Gastrocnemius medialis (tissue), 4 donors: ENCODE measurements at regions not wholly inside any gene's neighbourhood (a gene's known extent, or its start where the extent isn't known, plus 50 kb on each side); places are given as distances from the start of the nearest gene placed in this dataset.

Experiments
- ATAC-seq, 2 donors: fragments of 150-250 bp; one replicate each; pipeline ENCODE4 v1.9.1; 2016
- DNase-seq, 2 donors: peaks; one replicate each; pipeline ENCODE4 v3.0.0-alpha.2; 2019
- H3K27ac ChIP-seq, 4 donors: fragments of 200-600 bp; sonication (generic); 1 replicate in 1 of 4; 2 replicates in 3 of 4; pipeline ENCODE4 v1.5.1; 2016 to 2018; ENCODE audit warnings: mild to moderate bottlenecking in 2 of 4, moderate library complexity in 1 of 4
- H3K27me3 ChIP-seq, 3 donors: fragments of 200-600 bp; sonication (generic) in 2 of 3; 1 replicate in 1 of 3; 2 replicates in 2 of 3; pipeline versions ENCODE4 v1.5.1 to v1.6.0; 2016 to 2019; ENCODE audit warnings: mild to moderate bottlenecking in 1 of 3, moderate library complexity in 1 of 3
- H3K36me3 ChIP-seq, 2 donors: fragments of 200-600 bp; sonication (generic) in 1 of 2; one replicate each; pipeline ENCODE4 v1.5.1; 2017 to 2018
- H3K4me1 ChIP-seq, 2 donors: fragments of 200-600 bp; sonication (generic) in 1 of 2; one replicate each; pipeline ENCODE4 v1.5.1; 2016 to 2017; ENCODE audit warnings: mild to moderate bottlenecking in 2 of 2
- H3K4me3 ChIP-seq, 4 donors: fragments of 200-600 bp; sonication (generic) in 3 of 4; 1 replicate in 1 of 4; 2 replicates in 3 of 4; pipeline ENCODE4 v1.5.1; 2016 to 2019; ENCODE audit warnings: mild to moderate bottlenecking in 2 of 4
- H3K9me3 ChIP-seq, 3 donors: fragments of 200-600 bp; sonication (generic) in 2 of 3; 1 replicate in 1 of 3; 2 replicates in 2 of 3; pipeline ENCODE4 v1.5.1; 2016 to 2019
- CTCF ChIP-seq, 5 experiments: fragments of 450-650 bp in 3 of 5; fragments of 200-600 bp in 2 of 5; sonication (generic) in 2 of 5; IDR thresholded peaks in 4 of 5; conservative IDR thresholded peaks in 1 of 5; 1 replicate in 4 of 5; 2 replicates in 1 of 5; pipeline ENCODE4 v1.5.1; 2016 to 2019; ENCODE audit warnings: antibody characterized with exemption in 5 of 5, mild to moderate bottlenecking in 3 of 5, moderate library complexity in 3 of 5
- POLR2A ChIP-seq, 2 donors: fragments of 450-650 bp; IDR thresholded peaks; one replicate each; pipeline ENCODE4 v1.6.1; 2017; ENCODE audit warnings: antibody characterized with exemption in 2 of 2, mild to moderate bottlenecking in 2 of 2, moderate library complexity in 2 of 2
- in situ Hi-C, 4 donors: fragments of 200-750 bp; cut with MboI; loops; one replicate each; pipeline versions ENCODE4 v1.15.0 to v1.8.0; 2017; ENCODE audit warnings: low sequenced_read_pairs in 4 of 4
- intact Hi-C: fragments of 100-400 bp; cut with DNase I; formaldehyde crosslinking; loops from one replicate; pipeline ENCODE4 v1.15.1; 2023; ENCODE audit warnings: low total_unique reads

- intact Hi-C loops (no loop called here), in situ Hi-C loops (no loop called here)
- Histone ChIP-seq H3K4me3 (no peak overlapping the region), H3K27ac (no peak overlapping the region), H3K4me1 (no peaks in the 10 kb centered on the region), H3K36me3 (no peaks in the 10 kb centered on the region), H3K9me3 (no peaks in the 10 kb centered on the region), H3K27me3 (no peaks in the 10 kb centered on the region)
- TF ChIP-seq POLR2A (IDR thresholded peaks at IDR 0.05) (no peak), CTCF (IDR thresholded peaks at IDR 0.05 in 4 of 5, conservative IDR thresholded peaks at IDR 0.05 in 1 of 5) (no peak)
- DNase-seq = no peak
- no peak for ATAC-seq
These were observed 165.0 kb upstream of the TAB2 start for GRCh38 chr6:149152521-149152920.

- no peaks in the 10 kb centered on the region for H3K27me3 ChIP-seq
- ATAC-seq (no peak), DNase-seq (no peak)
- no peak for TF ChIP-seq CTCF (IDR thresholded peaks at IDR 0.05 in 4 of 5, conservative IDR thresholded peaks at IDR 0.05 in 1 of 5)
- TF ChIP-seq POLR2A (IDR thresholded peaks at IDR 0.05) = no peak
- in situ Hi-C loops = no loop called here
- H3K4me3 ChIP-seq = no peak overlapping the region
- intact Hi-C loops = no loop called here
- H3K27ac ChIP-seq = no peak overlapping the region
- H3K9me3 ChIP-seq = no peaks in the 10 kb centered on the region
- H3K4me1 ChIP-seq = no peaks in the 10 kb centered on the region
- no peaks in the 10 kb centered on the region for H3K36me3 ChIP-seq
These were observed 164.4 kb upstream of the TAB2 start for GRCh38 chr6:149153100-149153499.

- H3K4me1 ChIP-seq = no peaks in the 10 kb centered on the region
- intact Hi-C loops = no loop called here
- H3K27ac ChIP-seq = no peak overlapping the region
- H3K27me3 ChIP-seq = no peaks in the 10 kb centered on the region
- no peaks in the 10 kb centered on the region for H3K9me3 ChIP-seq
- TF ChIP-seq CTCF (IDR thresholded peaks at IDR 0.05 in 4 of 5, conservative IDR thresholded peaks at IDR 0.05 in 1 of 5) (no peak), POLR2A (IDR thresholded peaks at IDR 0.05) (no peak)
- no peak for ATAC-seq
- H3K4me3 ChIP-seq = no peak overlapping the region
- no peak for DNase-seq
- in situ Hi-C loops = no loop called here
- H3K36me3 ChIP-seq = no peaks in the 10 kb centered on the region
These were observed 163.8 kb upstream of the TAB2 start for GRCh38 chr6:149153693-149154092.

- Histone ChIP-seq H3K9me3 (no peaks in the 10 kb centered on the region), H3K4me1 (no peaks in the 10 kb centered on the region), H3K27me3 (no peaks in the 10 kb centered on the region), H3K4me3 (no peak overlapping the region), H3K27ac (no peak overlapping the region), H3K36me3 (no peaks in the 10 kb centered on the region)
- DNase-seq = no peak
- no peak for ATAC-seq
- in situ Hi-C loops = no loop called here
- TF ChIP-seq POLR2A (IDR thresholded peaks at IDR 0.05) (no peak), CTCF (IDR thresholded peaks at IDR 0.05 in 4 of 5, conservative IDR thresholded peaks at IDR 0.05 in 1 of 5) (no peak)
- intact Hi-C loops = no loop called here
These were observed 163.2 kb upstream of the TAB2 start for GRCh38 chr6:149154261-149154821.

- H3K27me3 ChIP-seq = no peaks in the 10 kb centered on the region
- H3K4me3 ChIP-seq = no peak overlapping the region
- H3K36me3 ChIP-seq = no peaks in the 10 kb centered on the region
- H3K9me3 ChIP-seq = no peaks in the 10 kb centered on the region
- no peak overlapping the region for H3K27ac ChIP-seq
- no peak for ATAC-seq
- intact Hi-C loops (no loop called here), in situ Hi-C loops (no loop called here)
- TF ChIP-seq CTCF (IDR thresholded peaks at IDR 0.05 in 4 of 5, conservative IDR thresholded peaks at IDR 0.05 in 1 of 5) (no peak), POLR2A (IDR thresholded peaks at IDR 0.05) (no peak)
- H3K4me1 ChIP-seq = no peaks in the 10 kb centered on the region
- DNase-seq = no peak
These were observed 160.4 kb upstream of the TAB2 start for GRCh38 chr6:149157126-149157525.
